HEK293 (cell line): ENCODE measurements at regions not wholly inside any gene's neighbourhood (a gene's known extent, or its start where the extent isn't known, plus 50 kb on each side); places are given as distances from the start of the nearest gene placed in this dataset.

Experiments used
- CTCF ChIA-PET: fragments of 350-600 bp; formaldehyde crosslinking; extraction: SDS; loops from one replicate; lab custom pipeline; 2021; ENCODE audit warnings: antibody characterized with exemption; lab: Yijun Ruan, JAX
- POLR2A ChIA-PET: fragments of 300-600 bp; formaldehyde crosslinking; extraction: SDS; loops from one replicate; lab custom pipeline; 2020; ENCODE audit warnings: antibody characterized with exemption, inconsistent platforms; lab: Yijun Ruan, JAX
- H3K27ac ChIP-seq: fragments of 200-500 bp; sonication (Bioruptor generic); 2 replicates; pipeline ENCODE4 v1.5.1; 2014; ENCODE audit warnings: low read depth, low read length, control low read depth, inconsistent platforms; ENCODE audit errors: extremely low read depth
- H3K36me3 ChIP-seq, 2 experiments: fragments of 200-500 bp in 1 of 2; sonication (Bioruptor generic) in 1 of 2; 1 replicate in 1 of 2; 2 replicates in 1 of 2; pipeline ENCODE4 v1.5.1; 2014 to 2017; ENCODE audit warnings: inconsistent platforms in 2 of 2, low read length in 2 of 2; ENCODE audit not compliant: control insufficient read depth in 2 of 2, insufficient read depth in 1 of 2
- H3K4me1 ChIP-seq: fragments of 200-500 bp; sonication (Bioruptor generic); 2 replicates; pipeline ENCODE4 v1.5.1; 2014; ENCODE audit warnings: mild to moderate bottlenecking, low read length, inconsistent platforms; ENCODE audit not compliant: control insufficient read depth, insufficient read depth
- H3K4me3 ChIP-seq: 2 replicates; pipeline ENCODE4 v1.5.1; 2011; ENCODE audit warnings: low read depth, mild to moderate bottlenecking, control low read depth, low read length, moderate library complexity
- H3K9me3 ChIP-seq: fragments of 200-500 bp; sonication (Bioruptor generic); 2 replicates; pipeline ENCODE4 v1.5.1; 2014; ENCODE audit warnings: low read depth, low read length, inconsistent platforms; ENCODE audit not compliant: control insufficient read depth, insufficient read depth
- AEBP2 ChIP-seq: fragments of 450-650 bp; formaldehyde crosslinking; IDR thresholded peaks from 2 replicates; pipeline ENCODE4 v1.5.1; 2016; ENCODE audit warnings: missing biosample characterization, missing genetic modification characterization, borderline replicate concordance
- BCL11A ChIP-seq: fragments of 450-650 bp; formaldehyde crosslinking; IDR thresholded peaks from 2 replicates; pipeline ENCODE4 v1.5.1; 2016; ENCODE audit warnings: low read depth, missing biosample characterization, missing genetic modification characterization
- CTCF ChIP-seq: fragments of 450-650 bp; formaldehyde crosslinking; IDR thresholded peaks from 2 replicates; pipeline ENCODE4 v1.5.1; 2016; ENCODE audit warnings: missing biosample characterization, missing genetic modification characterization
- FEZF1 ChIP-seq: fragments of 450-650 bp; formaldehyde crosslinking; IDR thresholded peaks from 2 replicates; pipeline ENCODE4 v1.5.1; 2016; ENCODE audit warnings: missing biosample characterization, missing genetic modification characterization
- GFI1B ChIP-seq: fragments of 450-650 bp; formaldehyde crosslinking; IDR thresholded peaks from 2 replicates; pipeline ENCODE4 v1.5.1; 2016; ENCODE audit warnings: missing biosample characterization, missing genetic modification characterization
- GLI4 ChIP-seq: fragments of 450-650 bp; formaldehyde crosslinking; IDR thresholded peaks from 2 replicates; pipeline ENCODE4 v1.5.1; 2016; ENCODE audit warnings: missing biosample characterization, missing genetic modification characterization
- HOXC10 ChIP-seq: sonication (generic); formaldehyde crosslinking; IDR thresholded peaks from 2 replicates; pipeline ENCODE4 v1.8.1; 2023; ENCODE audit warnings: mild to moderate bottlenecking, missing genetic modification reagents
- SETDB1 ChIP-seq: IDR thresholded peaks from one replicate; pipeline ENCODE4 v1.6.1; 2017; ENCODE audit warnings: mild to moderate bottlenecking, low read length, moderate library complexity, mixed read lengths; ENCODE audit not compliant: insufficient read length
- SP7 ChIP-seq: fragments of 450-650 bp; formaldehyde crosslinking; IDR thresholded peaks from 2 replicates; pipeline ENCODE4 v1.5.1; 2016; ENCODE audit warnings: missing biosample characterization, missing genetic modification characterization
- ZBTB11 ChIP-seq: fragments of 450-650 bp; formaldehyde crosslinking; conservative IDR thresholded peaks from 2 replicates; pipeline ENCODE4 v1.5.1; 2016; ENCODE audit warnings: low read depth, missing biosample characterization, missing genetic modification characterization
- ZNF121 ChIP-seq: fragments of 450-650 bp; formaldehyde crosslinking; IDR thresholded peaks from 2 replicates; pipeline ENCODE4 v1.5.1; 2016; ENCODE audit warnings: missing biosample characterization, missing genetic modification characterization
- ZNF18 ChIP-seq: fragments of 450-650 bp; formaldehyde crosslinking; IDR thresholded peaks from 2 replicates; pipeline ENCODE4 v1.5.1; 2016; ENCODE audit warnings: missing biosample characterization, missing genetic modification characterization
- ZNF184 ChIP-seq: fragments of 450-650 bp; IDR thresholded peaks from 2 replicates; pipeline ENCODE4 v1.5.1; 2018; ENCODE audit warnings: missing biosample characterization, mild to moderate bottlenecking, missing genetic modification characterization
- ZNF248 ChIP-seq: fragments of 450-650 bp; formaldehyde crosslinking; IDR thresholded peaks from 2 replicates; pipeline ENCODE4 v1.5.1; 2017; ENCODE audit warnings: missing biosample characterization, missing genetic modification characterization
- ZNF302 ChIP-seq: fragments of 450-650 bp; formaldehyde crosslinking; IDR thresholded peaks from 2 replicates; pipeline ENCODE4 v1.5.1; 2016; ENCODE audit warnings: missing biosample characterization, missing genetic modification characterization, low read depth
- ZNF341 ChIP-seq: fragments of 450-650 bp; formaldehyde crosslinking; IDR thresholded peaks from 2 replicates; pipeline ENCODE4; 2016; ENCODE audit warnings: low read depth, missing biosample characterization, missing genetic modification characterization
- ZNF391 ChIP-seq: fragments of 450-650 bp; formaldehyde crosslinking; IDR thresholded peaks from 2 replicates; pipeline ENCODE4 v1.5.1; 2016; ENCODE audit warnings: low read depth, missing biosample characterization, missing genetic modification characterization, borderline replicate concordance
- ZNF423 ChIP-seq: fragments of 450-650 bp; formaldehyde crosslinking; IDR thresholded peaks from 2 replicates; pipeline ENCODE4 v1.5.1; 2016; ENCODE audit warnings: missing biosample characterization, missing genetic modification characterization
- ZNF433 ChIP-seq: fragments of 450-650 bp; formaldehyde crosslinking; IDR thresholded peaks from 2 replicates; pipeline ENCODE4 v1.5.1; 2016; ENCODE audit warnings: missing biosample characterization, missing genetic modification characterization, low read depth
- ZNF488 ChIP-seq: fragments of 450-650 bp; formaldehyde crosslinking; IDR thresholded peaks from 2 replicates; pipeline ENCODE4 v1.5.1; 2016; ENCODE audit warnings: missing biosample characterization, missing genetic modification characterization
- ZNF544 ChIP-seq: fragments of 450-650 bp; formaldehyde crosslinking; IDR thresholded peaks from 2 replicates; pipeline ENCODE4 v1.5.0; 2017; ENCODE audit warnings: missing biosample characterization, missing genetic modification characterization
- ZNF571 ChIP-seq: fragments of 450-650 bp; formaldehyde crosslinking; IDR thresholded peaks from 2 replicates; pipeline ENCODE4 v1.5.0; 2017; ENCODE audit warnings: missing biosample characterization, missing genetic modification characterization
- ZNF580 ChIP-seq: fragments of 450-650 bp; formaldehyde crosslinking; IDR thresholded peaks from 2 replicates; pipeline ENCODE4 v1.5.1; 2016; ENCODE audit warnings: missing biosample characterization, missing genetic modification characterization
- ZNF596 ChIP-seq: fragments of 450-650 bp; IDR thresholded peaks from 2 replicates; pipeline ENCODE4 v1.5.0; 2018; ENCODE audit warnings: missing biosample characterization, mild to moderate bottlenecking, missing genetic modification characterization, moderate library complexity
- ZNF610 ChIP-seq: fragments of 450-650 bp; formaldehyde crosslinking; IDR thresholded peaks from 2 replicates; pipeline ENCODE4 v1.5.1; 2016; ENCODE audit warnings: missing biosample characterization, missing genetic modification characterization, borderline replicate concordance
- ZNF677 ChIP-seq: fragments of 450-650 bp; IDR thresholded peaks from 2 replicates; pipeline ENCODE4 v1.5.0; 2018; ENCODE audit warnings: missing biosample characterization, mild to moderate bottlenecking, missing genetic modification characterization, moderate library complexity

GRCh38 chr1:2876846-2877245, 75.4 kb upstream of the TTC34 start (continued):
- TF ChIP-seq ZBTB11 (tag by site-specific recombination) (no peak), SETDB1 (no peak), GFI1B (tag by site-specific recombination) (no peak), CTCF (tag by site-specific recombination) (no peak), HOXC10 (no peak), ZNF433 (no peak), ZNF571 (tag by site-specific recombination) (no peak), ZNF391 (no peak), BCL11A (tag by site-specific recombination) (no peak), AEBP2 (tag by site-specific recombination) (no peak), ZNF677 (tag by site-specific recombination) (no peak)
- TF ChIP-seq, all 188 proteins: peak for 0

GRCh38 chr1:2877391-2877790, 75.9 kb upstream of the TTC34 start:
- CTCF ChIA-PET, result no interaction called here
- no peaks in the 10 kb centered on the region for H3K36me3 ChIP-seq

More at GRCh38 chr1:2877391-2877790, 75.9 kb upstream of the TTC34 start:
- POLR2A ChIA-PET, result no interaction called here
- H3K9me3 ChIP-seq, result no peaks in the 10 kb centered on the region
- H3K4me1 ChIP-seq, result no peaks in the 10 kb centered on the region
- TF ChIP-seq ZNF341 (tag by site-specific recombination) (no peak), ZNF121 (no peak), ZNF184 (tag by site-specific recombination) (no peak), SP7 (tag by site-specific recombination) (no peak), GLI4 (no peak), ZNF610 (tag by site-specific recombination) (no peak), ZNF596 (no peak), ZNF248 (no peak), ZNF302 (tag by site-specific recombination) (no peak), ZNF544 (tag by site-specific recombination) (no peak), ZNF423 (no peak), FEZF1 (no peak), ZNF18 (tag by site-specific recombination) (no peak), ZNF488 (tag by site-specific recombination) (no peak), AEBP2 (tag by site-specific recombination) (no peak), ZNF391 (no peak), ZNF580 (tag by site-specific recombination) (no peak)
- no peak overlapping the region for H3K4me3 ChIP-seq
- no peak overlapping the region for H3K27ac ChIP-seq
